ENCODE measurements at regions not wholly inside any gene's neighbourhood (a gene's known extent, or its start where the extent isn't known, plus 50 kb on each side); places are given as distances from the start of the nearest gene placed in this dataset.
A peak's percentile ranks its signal among the peaks of the same experiment; 100 is the strongest.

- DNase-seq (ENCODE audit: low spot score): peak; percentile 75
These were observed 217.8 kb upstream of the SEMA3A start for GRCh38 chr7:84412161-84412969.

GRCh38 chr7:84399661-84400060 lies 205.1 kb upstream of the SEMA3A start:
- no peak for DNase-seq (ENCODE audit: low spot score)

GRCh38 chr7:84394219-84394618 lies 199.6 kb upstream of the SEMA3A start:
- no peak for DNase-seq (ENCODE audit: low spot score)

- peak; percentile 30 for DNase-seq (ENCODE audit: low spot score)
These were observed 199.2 kb upstream of the SEMA3A start for GRCh38 chr7:84393786-84394185.

- no peak for DNase-seq (ENCODE audit: low spot score)
These were observed 196.3 kb upstream of the SEMA3A start for GRCh38 chr7:84390845-84391244.

- DNase-seq (ENCODE audit: low spot score): no peak
These were observed 194.7 kb upstream of the SEMA3A start for GRCh38 chr7:84389242-84389641.

GRCh38 chr7:84387595-84387994 lies 193.0 kb upstream of the SEMA3A start:
- DNase-seq (ENCODE audit: low spot score): no peak

- DNase-seq (ENCODE audit: low spot score): peak; percentile 6
These were observed 189.8 kb upstream of the SEMA3A start for GRCh38 chr7:84384417-84384816.

GRCh38 chr7:84379446-84379845 lies 184.9 kb upstream of the SEMA3A start:
- no peak for DNase-seq (ENCODE audit: low spot score)

- no peak for DNase-seq (ENCODE audit: low spot score)
These were observed 178.1 kb upstream of the SEMA3A start for GRCh38 chr7:84372712-84373111.

- DNase-seq (ENCODE audit: low spot score): peak; percentile 64
These were observed 177.6 kb upstream of the SEMA3A start for GRCh38 chr7:84372155-84372621.

- DNase-seq (ENCODE audit: low spot score): no peak
These were observed 175.5 kb upstream of the SEMA3A start for GRCh38 chr7:84370114-84370513.

GRCh38 chr7:84368122-84368521 lies 173.5 kb upstream of the SEMA3A start:
- no peak for DNase-seq (ENCODE audit: low spot score)

- peak; percentile 30 for DNase-seq (ENCODE audit: low spot score)
These were observed 170.1 kb upstream of the SEMA3A start for GRCh38 chr7:84364708-84365107.

- DNase-seq (ENCODE audit: low spot score): peak; percentile 3
These were observed 169.2 kb upstream of the SEMA3A start for GRCh38 chr7:84363741-84364140.

- no peak for DNase-seq (ENCODE audit: low spot score)
These were observed 168.2 kb upstream of the SEMA3A start for GRCh38 chr7:84362828-84363227.

GRCh38 chr7:84362360-84362759 lies 167.8 kb upstream of the SEMA3A start:
- DNase-seq (ENCODE audit: low spot score): no peak

- DNase-seq (ENCODE audit: low spot score): peak; percentile 3
These were observed 160.3 kb upstream of the SEMA3A start for GRCh38 chr7:84354866-84355265.

GRCh38 chr7:84354030-84354429 lies 159.4 kb upstream of the SEMA3A start:
- no peak for DNase-seq (ENCODE audit: low spot score)

GRCh38 chr7:84339306-84339705 lies 144.7 kb upstream of the SEMA3A start:
- no peak for DNase-seq (ENCODE audit: low spot score)

GRCh38 chr7:84337429-84337828 lies 142.8 kb upstream of the SEMA3A start:
- peak; percentile 4 for DNase-seq (ENCODE audit: low spot score)

GRCh38 chr7:84336766-84337165 lies 142.2 kb upstream of the SEMA3A start:
- no peak for DNase-seq (ENCODE audit: low spot score)

GRCh38 chr7:84336303-84336702 lies 141.7 kb upstream of the SEMA3A start:
- no peak for DNase-seq (ENCODE audit: low spot score)

- DNase-seq (ENCODE audit: low spot score): no peak
These were observed 137.0 kb upstream of the SEMA3A start for GRCh38 chr7:84331616-84332015.
